A673 (cell line): ENCODE measurements at regions not wholly inside any gene's neighbourhood (a gene's known extent, or its start where the extent isn't known, plus 50 kb on each side); places are given as distances from the start of the nearest gene placed in this dataset.

Experiments
- BruUV-seq: library from RNA; stranded (reverse); fragments of 400-500 nt; replicated peaks from 2 replicates; lab custom pipeline; 2021; lab: Mats Ljungman, UMichigan
- CTCF ChIA-PET: fragments of 300-600 bp; sonication (Branson Sonifier 250); formaldehyde crosslinking; loops from one replicate; lab custom pipeline; 2022; ENCODE audit warnings: antibody characterized with exemption; lab: Charles Lee
- POLR2A ChIA-PET: fragments of 300-600 bp; sonication (Branson Sonifier 250); formaldehyde crosslinking; loops from one replicate; lab custom pipeline; 2022; ENCODE audit warnings: antibody characterized with exemption; ENCODE audit not compliant: low non-redundant PET; lab: Charles Lee
- DNase-seq: peaks from one replicate; pipeline ENCODE4 v3.0.0-alpha.2; 2015; ENCODE audit warnings: low spot score
- H3K27ac ChIP-seq: fragments of 200-600 bp; sonication (generic); 2 replicates; pipeline ENCODE4 v1.5.1; 2016; ENCODE audit warnings: mixed run types, low read depth, mild to moderate bottlenecking, mixed read lengths, antibody characterized with exemption, low read length; ENCODE audit not compliant: poor library complexity, severe bottlenecking
- H3K27me3 ChIP-seq: fragments of 200-600 bp; sonication (generic); replicated peaks from 2 replicates; pipeline ENCODE4 v1.6.1; 2017; ENCODE audit warnings: mixed run types, low read depth, mild to moderate bottlenecking, mixed read lengths, antibody characterized with exemption, low read length; ENCODE audit not compliant: insufficient read depth, poor library complexity
- H3K36me3 ChIP-seq: fragments of 200-600 bp; sonication (generic); 2 replicates; pipeline ENCODE4 v1.6.1; 2016; ENCODE audit warnings: mixed run types, mild to moderate bottlenecking, mixed read lengths, antibody characterized with exemption, low read length; ENCODE audit not compliant: insufficient read depth, poor library complexity, severe bottlenecking
- H3K4me1 ChIP-seq: fragments of 200-600 bp; sonication (generic); 2 replicates; pipeline ENCODE4 v1.6.1; 2017; ENCODE audit warnings: mixed run types, mild to moderate bottlenecking, mixed read lengths, antibody characterized with exemption, low read length; ENCODE audit not compliant: insufficient read depth, poor library complexity, severe bottlenecking
- H3K4me3 ChIP-seq: fragments of 200-600 bp; sonication (generic); 2 replicates; pipeline ENCODE4 v1.5.1; 2016; ENCODE audit warnings: low read depth, mixed run types, mild to moderate bottlenecking, mixed read lengths, low read length; ENCODE audit not compliant: poor library complexity, severe bottlenecking
- H3K9me3 ChIP-seq: fragments of 200-600 bp; sonication (generic); 2 replicates; pipeline ENCODE4 v1.6.1; 2016; ENCODE audit warnings: mixed run types, low read depth, mild to moderate bottlenecking, mixed read lengths, antibody characterized with exemption, low read length; ENCODE audit not compliant: poor library complexity, severe bottlenecking
- CTCF ChIP-seq: fragments of 300-800, 200-600 bp; sonication (generic); conservative IDR thresholded peaks from 2 replicates; pipeline ENCODE4 v1.5.1; 2017; ENCODE audit warnings: low read depth, mild to moderate bottlenecking, antibody characterized with exemption, low read length, moderate library complexity, mixed read lengths
- EZH2 ChIP-seq: fragments of 200-600 bp; sonication (generic); IDR thresholded peaks from 2 replicates; pipeline ENCODE4 v1.6.1; 2017; ENCODE audit warnings: borderline replicate concordance, low read depth, mild to moderate bottlenecking, mixed read lengths, antibody characterized with exemption, low read length; ENCODE audit not compliant: poor library complexity, severe bottlenecking
- intact Hi-C: fragments of 100-400 bp; cut with micrococcal nuclease; formaldehyde crosslinking; loops from one replicate; pipeline ENCODE4 v1.10.0; 2022; ENCODE audit not compliant: unreplicated experiment

GRCh38 chr6:95274686-95275235 is 302.6 kb upstream of the MANEA start:
- Histone ChIP-seq H3K9me3 (no peaks in the 10 kb centered on the region), H3K4me1 (no peaks in the 10 kb centered on the region), H3K27ac (no peak overlapping the region), H3K27me3 (no peaks in the 10 kb centered on the region), H3K36me3 (no peaks in the 10 kb centered on the region), H3K4me3 (no peak overlapping the region)
- no TSS peak for BruUV-seq
- CTCF ChIA-PET, result no interaction called here
- no peak for DNase-seq
- TF ChIP-seq CTCF (no peak), EZH2 (no peak)
- intact Hi-C loops, result no loop called here
- POLR2A ChIA-PET, result no interaction called here

GRCh38 chr6:95279616-95280015 is 297.7 kb upstream of the MANEA start:
- no TSS peak for BruUV-seq
- intact Hi-C loops, result loop anchor here (1.0 kb wide), 1 partner anchor 76 kb away; no protein-coding TSS in a partner anchor
- TF ChIP-seq EZH2 (no peak), CTCF (no peak)
- Histone ChIP-seq H3K4me3 (no peak overlapping the region), H3K27me3 (no peaks in the 10 kb centered on the region), H3K9me3 (no peaks in the 10 kb centered on the region), H3K27ac (no peak overlapping the region), H3K4me1 (no peaks in the 10 kb centered on the region), H3K36me3 (no peaks in the 10 kb centered on the region)
- ChIA-PET POLR2A (no interaction called here), CTCF (no interaction called here)
- DNase-seq, result no peak

GRCh38 chr6:95280686-95281273 is 296.6 kb upstream of the MANEA start:
- ChIA-PET POLR2A (no interaction called here), CTCF (interaction anchor here (0.6 to 1.0 kb wide), 2 partner anchors 56 to 78 kb away, joined by 3 to 19 read pairs; no protein-coding TSS in a partner anchor)
- intact Hi-C loops, result loop anchor here (1.0 kb wide), 1 partner anchor 77 kb away; no protein-coding TSS in a partner anchor
- BruUV-seq, result no TSS peak
- Histone ChIP-seq H3K4me1 (no peaks in the 10 kb centered on the region), H3K27me3 (no peaks in the 10 kb centered on the region), H3K9me3 (no peaks in the 10 kb centered on the region), H3K27ac (no peak overlapping the region), H3K36me3 (no peaks in the 10 kb centered on the region), H3K4me3 (no peak overlapping the region)
- DNase-seq, result peak; percentile 60
- TF ChIP-seq CTCF (peak; percentile 63), EZH2 (no peak)
